HUES6 (cell line): ENCODE measurements at regions not wholly inside any gene's neighbourhood (a gene's known extent, or its start where the extent isn't known, plus 50 kb on each side); places are given as distances from the start of the nearest gene placed in this dataset.

Experiments
- H3K27ac ChIP-seq: 2 replicates; pipeline ENCODE4 v1.7.0; 2013; ENCODE audit warnings: low read depth, mild to moderate bottlenecking, low read length, inconsistent platforms
- H3K27me3 ChIP-seq: 2 replicates; pipeline ENCODE4 v1.6.1; 2013; ENCODE audit warnings: low read length; ENCODE audit not compliant: control insufficient read depth, insufficient read depth
- H3K36me3 ChIP-seq: 2 replicates; pipeline ENCODE4 v1.6.1; 2013; ENCODE audit warnings: low read length; ENCODE audit not compliant: control insufficient read depth, insufficient read depth
- H3K4me1 ChIP-seq: 2 replicates; pipeline ENCODE4 v1.6.1; 2013; ENCODE audit warnings: low read length; ENCODE audit not compliant: control insufficient read depth, insufficient read depth
- H3K4me3 ChIP-seq: 2 replicates; pipeline ENCODE4 v1.5.1; 2013; ENCODE audit warnings: low read depth, low read length
- H3K9ac ChIP-seq: one replicate; pipeline ENCODE4 v1.6.1; 2013; ENCODE audit warnings: mild to moderate bottlenecking, low read length
- H3K9me3 ChIP-seq: 2 replicates; pipeline ENCODE4 v1.6.1; 2013; ENCODE audit warnings: low read depth, low read length; ENCODE audit not compliant: control insufficient read depth, insufficient read depth

GRCh38 chr13:90107661-90108060, 1239.8 kb upstream of the MIR17HG start:
- H3K27ac ChIP-seq: no peak overlapping the region
- H3K4me1 ChIP-seq: peaks cover 12% of the 10 kb centered on the region
- H3K9me3 ChIP-seq: no peaks in the 10 kb centered on the region
- no peaks in the 10 kb centered on the region for H3K36me3 ChIP-seq
- no peaks in the 10 kb centered on the region for H3K27me3 ChIP-seq
- no peak overlapping the region for H3K9ac ChIP-seq
- H3K4me3 ChIP-seq: no peak overlapping the region

GRCh38 chr13:90108547-90108946, 1238.9 kb upstream of the MIR17HG start:
- Histone ChIP-seq H3K4me3 (no peak overlapping the region), H3K4me1 (peaks cover 10% of the 10 kb centered on the region), H3K27me3 (no peaks in the 10 kb centered on the region), H3K9me3 (no peaks in the 10 kb centered on the region), H3K36me3 (no peaks in the 10 kb centered on the region), H3K9ac (no peak overlapping the region), H3K27ac (no peak overlapping the region)

- Histone ChIP-seq H3K27ac (no peak overlapping the region), H3K9ac (no peak overlapping the region), H3K36me3 (no peaks in the 10 kb centered on the region), H3K4me1 (no peaks in the 10 kb centered on the region; the same call in 1 of the 2 replicates), H3K4me3 (no peak overlapping the region), H3K27me3 (no peaks in the 10 kb centered on the region), H3K9me3 (no peaks in the 10 kb centered on the region)
Measured at GRCh38 chr13:90116121-90116520, 1231.4 kb upstream of the MIR17HG start.

GRCh38 chr13:90118467-90119071, 1228.9 kb upstream of the MIR17HG start:
- Histone ChIP-seq H3K4me3 (no peak overlapping the region), H3K4me1 (no peaks in the 10 kb centered on the region; the same call in 1 of the 2 replicates), H3K9me3 (no peaks in the 10 kb centered on the region), H3K27me3 (no peaks in the 10 kb centered on the region), H3K36me3 (no peaks in the 10 kb centered on the region), H3K9ac (no peak overlapping the region), H3K27ac (no peak overlapping the region)

- Histone ChIP-seq H3K9me3 (no peaks in the 10 kb centered on the region), H3K36me3 (no peaks in the 10 kb centered on the region), H3K4me1 (no peaks in the 10 kb centered on the region; the same call in 1 of the 2 replicates), H3K27ac (no peak overlapping the region), H3K27me3 (no peaks in the 10 kb centered on the region), H3K9ac (no peak overlapping the region), H3K4me3 (no peak overlapping the region)
Measured at GRCh38 chr13:90120026-90120425, 1227.5 kb upstream of the MIR17HG start.

- no peaks in the 10 kb centered on the region for H3K27me3 ChIP-seq
- H3K9me3 ChIP-seq: no peaks in the 10 kb centered on the region
- H3K4me1 ChIP-seq: no peaks in the 10 kb centered on the region; the same call in 1 of the 2 replicates
- H3K9ac ChIP-seq: no peak overlapping the region
- H3K36me3 ChIP-seq: no peaks in the 10 kb centered on the region
- no peak overlapping the region for H3K27ac ChIP-seq
- no peak overlapping the region for H3K4me3 ChIP-seq
Measured at GRCh38 chr13:90121784-90122183, 1225.7 kb upstream of the MIR17HG start.

GRCh38 chr13:90122531-90122930, 1225.0 kb upstream of the MIR17HG start:
- no peaks in the 10 kb centered on the region for H3K36me3 ChIP-seq
- H3K4me3 ChIP-seq: no peak overlapping the region
- H3K27ac ChIP-seq: no peak overlapping the region
- H3K4me1 ChIP-seq: no peaks in the 10 kb centered on the region; the same call in 1 of the 2 replicates
- no peak overlapping the region for H3K9ac ChIP-seq
- H3K9me3 ChIP-seq: no peaks in the 10 kb centered on the region
- no peaks in the 10 kb centered on the region for H3K27me3 ChIP-seq

GRCh38 chr13:90135558-90135957, 1211.9 kb upstream of the MIR17HG start:
- no peak overlapping the region for H3K27ac ChIP-seq
- H3K4me1 ChIP-seq: no peaks in the 10 kb centered on the region
- H3K4me3 ChIP-seq: no peak overlapping the region
- no peaks in the 10 kb centered on the region for H3K9me3 ChIP-seq
- no peaks in the 10 kb centered on the region for H3K36me3 ChIP-seq
- no peaks in the 10 kb centered on the region for H3K27me3 ChIP-seq
- no peak overlapping the region for H3K9ac ChIP-seq

GRCh38 chr13:90142251-90142650, 1205.2 kb upstream of the MIR17HG start:
- H3K4me3 ChIP-seq: no peak overlapping the region
- H3K4me1 ChIP-seq: no peaks in the 10 kb centered on the region
- no peaks in the 10 kb centered on the region for H3K36me3 ChIP-seq
- H3K27ac ChIP-seq: no peak overlapping the region
- H3K27me3 ChIP-seq: no peaks in the 10 kb centered on the region
- no peak overlapping the region for H3K9ac ChIP-seq
- H3K9me3 ChIP-seq: no peaks in the 10 kb centered on the region

GRCh38 chr13:90154311-90154960, 1193.1 kb upstream of the MIR17HG start:
- no peaks in the 10 kb centered on the region for H3K4me1 ChIP-seq

GRCh38 chr13:90156390-90156789, 1191.1 kb upstream of the MIR17HG start:
- H3K27ac ChIP-seq: no peak overlapping the region
- no peaks in the 10 kb centered on the region for H3K36me3 ChIP-seq
- H3K9me3 ChIP-seq: no peaks in the 10 kb centered on the region
- H3K4me1 ChIP-seq: no peaks in the 10 kb centered on the region
- H3K27me3 ChIP-seq: no peaks in the 10 kb centered on the region
- H3K9ac ChIP-seq: no peak overlapping the region
- H3K4me3 ChIP-seq: no peak overlapping the region

More at GRCh38 chr13:90154311-90154960, 1193.1 kb upstream of the MIR17HG start:
- Histone ChIP-seq H3K9me3 (no peaks in the 10 kb centered on the region), H3K27me3 (no peaks in the 10 kb centered on the region), H3K36me3 (no peaks in the 10 kb centered on the region), H3K9ac (no peak overlapping the region), H3K27ac (no peak overlapping the region), H3K4me3 (no peak overlapping the region)
